ENCODE measurements at regions not wholly inside any gene's neighbourhood (a gene's known extent, or its start where the extent isn't known, plus 50 kb on each side); places are given as distances from the start of the nearest gene placed in this dataset.
"Not testable (repeated sequence)": the region's sequence is repeated elsewhere in the genome, so short reads cannot be mapped to it uniquely, and the experiment has no call there.

DNA sequence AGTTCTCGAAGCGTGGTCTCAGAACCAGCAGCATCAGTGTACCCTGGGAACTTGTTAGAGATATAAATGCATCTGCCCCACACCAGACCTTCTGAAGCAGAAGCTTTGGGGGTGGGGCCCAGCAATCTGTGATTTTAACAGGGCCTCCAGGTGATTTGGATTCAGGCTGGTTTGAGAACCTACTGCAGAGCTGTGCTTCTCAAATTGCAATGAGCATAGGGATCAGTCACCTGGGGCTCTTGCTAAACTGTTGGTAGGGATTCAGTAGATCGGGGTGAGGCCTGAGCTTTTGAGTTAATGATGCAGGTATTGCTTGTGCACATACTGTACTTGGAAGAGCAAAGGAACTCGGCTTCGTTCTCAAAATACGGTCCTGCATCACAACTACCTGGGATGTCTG, 243.6 kb upstream of the PODXL start:
- DNase-seq (ENCODE audit: low read depth) = no peak

- no peak for DNase-seq (ENCODE audit: low read depth)
Measured at GRCh38 chr7:131797841-131798240, 241.4 kb upstream of the PODXL start.

DNA sequence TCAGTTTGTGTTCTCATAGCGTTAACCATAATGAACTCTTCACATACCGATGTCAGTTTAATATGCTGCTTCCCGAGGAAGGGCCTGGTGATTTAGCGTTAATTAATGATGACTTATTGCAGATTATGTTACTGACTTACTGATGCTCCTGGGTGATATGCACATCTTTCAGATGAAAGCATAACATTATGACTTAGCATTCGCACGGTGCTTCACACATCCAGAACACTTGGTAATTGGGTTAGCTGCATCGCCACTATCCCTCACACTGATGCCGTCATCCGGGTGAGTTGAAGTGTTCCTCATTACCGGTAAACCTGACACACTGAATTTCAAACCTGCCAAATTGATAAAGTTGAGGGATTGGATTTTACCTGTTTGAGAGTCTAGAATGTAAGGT, 239.0 kb upstream of the PODXL start:
- DNase-seq (ENCODE audit: low read depth) = no peak

- DNase-seq (ENCODE audit: low read depth) = no peak
Measured at GRCh38 chr7:131792311-131792710, 235.9 kb upstream of the PODXL start.

DNA sequence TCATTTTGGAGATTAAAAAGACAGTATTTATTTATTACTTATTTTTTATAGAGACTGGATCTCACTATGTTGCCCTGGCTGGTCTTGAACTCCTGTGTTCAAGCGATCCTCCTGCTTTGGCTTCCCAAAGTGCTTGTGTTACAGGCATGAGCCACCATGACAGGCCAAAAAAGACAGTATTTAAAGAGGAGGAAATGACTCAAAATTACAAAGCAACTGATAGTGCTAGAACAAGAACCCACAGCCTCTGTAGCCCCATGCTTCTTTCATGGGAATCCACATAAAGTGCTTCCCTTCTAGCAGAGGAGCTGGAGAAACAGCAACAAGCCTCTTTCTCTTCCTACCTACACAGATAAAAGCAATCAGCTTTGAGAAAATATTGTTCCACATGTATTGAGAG, 230.7 kb upstream of the PODXL start:
- DNase-seq (ENCODE audit: low read depth) = no peak

DNA sequence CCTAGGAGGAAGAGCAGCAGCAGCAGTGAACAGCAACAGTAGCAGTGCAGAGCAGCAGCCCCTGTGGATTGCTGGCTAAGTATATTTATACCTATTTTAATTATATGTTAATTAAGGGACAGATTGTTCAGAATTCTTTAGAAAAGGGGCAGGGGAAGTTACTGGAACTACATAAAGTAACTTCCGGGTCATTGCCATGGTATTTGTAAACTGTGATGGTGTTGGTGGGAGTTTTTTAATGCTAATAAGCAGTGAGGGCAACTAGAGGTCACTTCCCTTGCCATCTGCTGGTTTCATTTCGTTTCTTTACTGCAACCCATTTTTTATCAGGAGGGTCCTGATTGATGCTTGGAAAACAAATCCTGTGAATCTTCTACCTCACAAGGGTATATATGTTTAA, 229.8 kb upstream of the PODXL start:
- DNase-seq (ENCODE audit: low read depth) = no peak

DNA sequence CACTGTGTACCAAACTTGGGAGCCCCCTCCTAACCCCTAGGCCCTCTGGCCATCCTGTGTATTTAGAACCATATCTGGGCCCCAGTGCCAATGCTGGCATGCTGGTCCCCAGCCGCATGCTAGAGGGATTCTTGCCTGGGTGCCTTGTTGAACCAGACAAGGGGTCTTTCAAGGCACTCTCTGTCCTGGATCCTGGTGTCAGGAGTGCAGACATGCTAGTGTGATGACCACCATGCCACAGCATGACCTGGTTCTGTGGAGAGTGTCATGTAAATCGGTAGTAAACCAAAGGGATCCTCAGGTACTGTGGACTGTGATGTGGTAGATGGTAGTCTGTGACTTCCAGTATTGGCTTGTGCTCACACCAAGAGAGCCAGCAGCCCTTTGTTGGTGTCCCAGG, 222.2 kb upstream of the PODXL start:
- DNase-seq (ENCODE audit: low read depth) = no peak

- DNase-seq (ENCODE audit: low read depth) = no peak
Measured at GRCh38 chr7:131774419-131775220, 218.2 kb upstream of the PODXL start.

- no peak for DNase-seq (ENCODE audit: low read depth)
Measured at GRCh38 chr7:131773413-131773812, 217.0 kb upstream of the PODXL start.

- no peak for DNase-seq (ENCODE audit: low read depth)
Measured at GRCh38 chr7:131769241-131769640, 212.8 kb upstream of the PODXL start.

- DNase-seq (ENCODE audit: low read depth) = no peak
Measured at GRCh38 chr7:131767591-131767990, 211.2 kb upstream of the PODXL start.

- DNase-seq (ENCODE audit: low read depth) = no peak
Measured at GRCh38 chr7:131765575-131765974, 209.1 kb upstream of the PODXL start.

- DNase-seq (ENCODE audit: low read depth) = no peak
Measured at GRCh38 chr7:131764143-131764775, 207.8 kb upstream of the PODXL start.

- no peak for DNase-seq (ENCODE audit: low read depth)
Measured at GRCh38 chr7:131762753-131763152, 206.3 kb upstream of the PODXL start.

DNA sequence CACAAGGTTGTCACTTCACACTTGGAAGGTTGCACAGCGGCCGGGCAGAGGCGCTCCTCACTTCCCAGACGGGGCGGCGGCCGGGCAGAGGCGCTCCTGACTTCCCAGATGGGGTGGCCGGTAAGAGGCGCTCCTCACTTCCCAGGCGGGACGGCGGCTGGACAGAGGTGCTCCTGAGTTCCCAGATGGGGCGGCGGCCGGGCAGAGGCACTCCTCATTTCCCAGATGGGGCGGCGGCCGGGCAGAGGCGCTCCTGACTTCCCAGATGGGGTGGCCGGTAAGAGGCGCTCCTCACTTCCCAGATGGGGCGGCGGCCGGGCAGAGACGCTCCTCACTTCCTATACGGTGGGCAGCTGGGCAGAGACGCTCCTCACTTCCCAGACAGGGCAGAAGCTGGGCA, 199.4 kb upstream of the PODXL start:
- DNase-seq (ENCODE audit: low read depth) = not testable (repeated sequence)

DNA sequence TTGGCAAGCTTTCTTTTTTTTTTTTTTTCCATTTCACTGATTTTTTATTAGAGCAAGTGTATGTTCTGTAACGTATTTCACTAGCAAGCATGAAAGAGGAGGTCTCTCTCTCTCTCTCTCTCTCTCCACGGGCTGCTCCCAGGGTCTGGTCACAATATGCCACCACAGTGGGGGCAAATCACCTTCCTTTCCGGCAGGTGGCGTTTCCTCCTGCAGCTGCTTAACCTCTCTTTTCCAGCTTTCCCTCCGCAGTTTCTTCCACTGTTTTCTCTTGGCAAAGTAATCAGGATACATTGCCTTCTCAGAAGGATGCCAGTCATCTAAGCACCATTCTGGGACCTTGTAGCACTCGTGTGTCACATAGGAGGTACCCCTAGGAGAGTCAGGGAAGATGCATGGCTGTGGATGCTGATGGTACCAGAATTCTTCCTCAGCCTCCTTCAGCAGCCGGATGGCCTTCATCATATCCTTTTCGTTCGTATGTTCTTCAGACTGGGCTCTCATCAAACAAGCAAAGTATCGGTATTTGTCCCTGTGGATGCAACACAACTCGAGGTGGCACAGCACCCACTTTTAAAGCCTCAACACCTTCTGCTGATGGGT, 197.3 kb upstream of the PODXL start:
- no peak for DNase-seq (ENCODE audit: low read depth)

- DNase-seq (ENCODE audit: low read depth) = no peak
Measured at GRCh38 chr7:131747658-131748232, 191.3 kb upstream of the PODXL start.

DNA sequence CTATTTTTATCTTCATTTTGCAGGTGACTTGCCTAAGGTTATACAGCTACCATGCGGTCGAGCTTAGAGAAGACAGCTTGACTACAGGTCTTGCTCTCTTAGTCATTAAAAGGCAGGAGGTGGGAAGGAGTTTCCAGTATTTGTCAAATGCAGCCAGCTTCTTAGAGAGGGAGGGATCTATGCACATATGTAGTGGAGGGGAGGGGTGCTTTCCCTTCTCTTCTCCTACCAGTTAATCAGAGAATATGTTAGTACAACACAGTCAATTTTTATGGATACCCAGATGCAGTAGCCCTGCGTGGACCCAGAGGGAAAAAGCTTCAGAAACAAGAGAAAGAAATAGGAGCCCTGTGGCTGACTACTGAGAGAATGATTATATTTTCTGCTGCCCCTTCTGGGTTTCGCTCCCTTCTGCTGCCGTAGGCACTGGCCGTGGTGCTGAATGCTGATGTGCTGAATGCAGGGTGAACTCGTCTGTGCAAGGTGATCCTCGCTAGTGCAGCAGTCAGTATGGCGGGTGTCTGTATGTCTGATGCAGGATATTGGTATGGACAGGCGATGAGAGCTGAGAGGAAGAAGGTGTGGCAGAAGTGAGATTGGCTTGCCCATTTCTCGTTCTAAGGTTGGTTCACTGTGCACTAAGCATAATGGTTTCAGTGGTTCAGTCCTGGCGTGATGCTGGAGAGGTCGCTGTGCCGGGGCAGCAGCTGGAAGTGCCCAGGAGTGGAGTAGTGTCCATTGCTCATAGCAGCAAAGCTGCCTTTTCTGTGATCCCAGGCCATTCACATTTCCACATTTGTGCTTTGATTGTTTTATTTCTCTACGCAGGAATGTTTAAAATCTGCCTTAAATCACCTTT, 189.2 kb upstream of the PODXL start:
- peak; percentile 9 for DNase-seq (ENCODE audit: low read depth)

- no peak for DNase-seq (ENCODE audit: low read depth)
Measured at GRCh38 chr7:131741446-131741845, 185.0 kb upstream of the PODXL start.

DNA sequence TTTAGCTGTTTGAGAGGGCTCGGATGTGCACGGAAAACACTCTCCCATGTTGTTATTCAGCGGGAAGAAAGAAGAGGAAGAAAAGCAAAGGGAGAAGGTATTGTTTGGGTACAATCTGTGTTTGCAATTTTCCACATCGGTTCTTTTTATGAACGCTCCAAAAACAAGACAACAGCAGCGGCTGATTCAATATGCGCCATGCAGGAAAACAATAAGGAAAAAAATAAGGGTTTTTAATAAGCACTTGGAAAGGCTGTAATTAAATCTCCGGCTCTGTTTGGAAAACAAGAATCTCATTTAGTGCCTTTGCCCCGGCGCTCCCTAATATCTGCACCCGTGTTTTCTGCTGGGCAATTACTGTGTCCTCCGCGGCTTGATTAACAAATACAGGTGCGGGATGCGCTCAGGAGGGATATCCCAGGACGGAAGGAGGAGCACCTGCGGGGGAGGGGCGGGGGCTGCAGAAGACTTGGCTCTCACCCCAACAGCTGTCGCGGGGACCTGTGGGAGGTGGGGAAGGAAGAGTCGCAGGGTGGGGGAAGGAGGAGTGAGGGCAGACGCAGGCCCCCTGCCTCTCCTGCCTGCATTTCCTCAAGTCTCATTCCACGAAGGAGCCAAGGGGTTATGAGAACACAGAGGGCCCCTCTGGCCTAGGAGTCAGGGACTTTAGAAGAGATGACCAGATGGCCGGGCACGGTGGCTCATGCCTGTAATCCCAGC, 181.5 kb upstream of the PODXL start:
- DNase-seq (ENCODE audit: low read depth) = no peak

DNA sequence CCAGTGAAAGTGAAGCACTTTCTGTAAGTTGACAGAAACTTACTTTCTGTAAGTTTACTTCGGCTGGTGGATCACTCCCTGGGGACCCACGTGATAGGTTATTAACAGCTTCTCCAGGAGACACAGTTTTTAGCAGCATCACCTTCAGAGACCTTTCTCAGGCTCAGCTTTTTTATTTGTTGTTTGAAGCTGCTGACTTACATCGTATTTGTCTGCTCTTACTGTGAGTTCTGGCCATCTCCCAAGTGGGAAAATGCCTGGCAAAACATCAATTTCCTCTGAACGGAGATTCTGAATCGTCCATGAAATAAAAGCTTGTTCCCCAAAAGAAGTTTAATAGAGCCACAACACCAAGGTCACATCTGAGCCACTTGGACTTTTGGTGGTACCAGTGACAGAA, 178.7 kb upstream of the PODXL start:
- no peak for DNase-seq (ENCODE audit: low read depth)

Measured in non-pigmented ciliary epithelial cell (primary cell).